NOMO-1 treated with DMSO at 0.1 percent for 48 hours (cell line): ENCODE measurements at regions not wholly inside any gene's neighbourhood (a gene's known extent, or its start where the extent isn't known, plus 50 kb on each side); places are given as distances from the start of the nearest gene placed in this dataset.
"Not testable (repeated sequence)": the region's sequence is repeated elsewhere in the genome, so short reads cannot be mapped to it uniquely, and the experiment has no call there.

ENCODE experiments used
- DNase-seq: peaks from one replicate; lab custom pipeline; 2025; ENCODE audit not compliant: unreplicated experiment; lab: John Stamatoyannopoulos, UW

- no peak for DNase-seq
Measured at GRCh38 chr3:197408177-197408957, 110.0 kb upstream of the DLG1 start.

GRCh38 chr3:197407526-197407925 is 109.1 kb upstream of the DLG1 start:
- DNase-seq: no peak

GRCh38 chr3:197407053-197407452 is 108.6 kb upstream of the DLG1 start:
- DNase-seq: no peak

- no peak for DNase-seq
Measured at GRCh38 chr3:197406266-197406665, 107.9 kb upstream of the DLG1 start.

- DNase-seq: no peak
Measured at GRCh38 chr3:197404754-197405153, 106.3 kb upstream of the DLG1 start.

- no peak for DNase-seq
Measured at GRCh38 chr3:197404030-197404429, 105.6 kb upstream of the DLG1 start.

GRCh38 chr3:197402401-197402800 is 104.0 kb upstream of the DLG1 start:
- DNase-seq: not testable (repeated sequence)

GRCh38 chr3:197399486-197399885 is 101.1 kb upstream of the DLG1 start:
- DNase-seq: no peak

GRCh38 chr3:197398286-197398878 is 100.0 kb upstream of the DLG1 start:
- DNase-seq: no peak

GRCh38 chr3:197397838-197398237 is 99.4 kb upstream of the DLG1 start:
- DNase-seq: no peak

GRCh38 chr3:197394464-197395321 is 96.3 kb upstream of the DLG1 start:
- no peak for DNase-seq

- not testable (repeated sequence) for DNase-seq
Measured at GRCh38 chr3:197394126-197394463, 95.7 kb upstream of the DLG1 start.

- no peak for DNase-seq
Measured at GRCh38 chr3:197393711-197394110, 95.3 kb upstream of the DLG1 start.

- no peak for DNase-seq
Measured at GRCh38 chr3:197392961-197393360, 94.5 kb upstream of the DLG1 start.

- no peak for DNase-seq
Measured at GRCh38 chr3:197381371-197381770, 83.0 kb upstream of the DLG1 start.

- DNase-seq: no peak
Measured at GRCh38 chr3:197380786-197381185, 82.4 kb upstream of the DLG1 start.

GRCh38 chr3:197378985-197379718 is 80.7 kb upstream of the DLG1 start:
- peak; percentile 88 for DNase-seq

GRCh38 chr3:197376735-197377555 is 78.5 kb upstream of the DLG1 start:
- no peak for DNase-seq

GRCh38 chr3:197376020-197376419 is 77.6 kb upstream of the DLG1 start:
- no peak for DNase-seq

- DNase-seq: peak; percentile 70
Measured at GRCh38 chr3:197375001-197375441, 76.6 kb upstream of the DLG1 start.
